GM12878 (cell line): ENCODE measurements at regions not wholly inside any gene's neighbourhood (a gene's known extent, or its start where the extent isn't known, plus 50 kb on each side); places are given as distances from the start of the nearest gene placed in this dataset.

Experiments
- ATAC-seq: fragments of 200-7000 bp; cut with Tn5 transposase; 3 replicates; pipeline ENCODE4 v1.9.1; 2020; ENCODE audit warnings: mild to moderate bottlenecking, moderate library complexity
- BruUV-seq: library from RNA; stranded (reverse); fragments of 400-500 nt; replicated peaks from 2 replicates; lab custom pipeline; 2021; lab: Mats Ljungman, UMichigan
- CTCF ChIA-PET: fragments of 300-600 bp; sonication (Branson Sonifier 250); formaldehyde crosslinking; extraction: SDS; loops from one replicate; lab custom pipeline; 2021; ENCODE audit warnings: inconsistent platforms; lab: Yijun Ruan, JAX
- POLR2A ChIA-PET: fragments of 350-600 bp; formaldehyde crosslinking; extraction: SDS; loops from one replicate; lab custom pipeline; 2021; ENCODE audit warnings: inconsistent platforms; lab: Charles Lee
- RAD21 ChIA-PET: fragments of 300-600 bp; sonication (Branson Sonifier 250); formaldehyde crosslinking; loops from one replicate; lab custom pipeline; 2023; ENCODE audit warnings: antibody characterized with exemption; ENCODE audit not compliant: unreplicated experiment; lab: Charles Lee
- SMC1A ChIA-PET: fragments of 300-600 bp; sonication (Branson Sonifier 250); formaldehyde crosslinking; loops from one replicate; lab custom pipeline; 2023; ENCODE audit not compliant: unreplicated experiment, uncharacterized antibody; lab: Charles Lee
- DNase-seq: peaks from one replicate; pipeline ENCODE4 v3.0.0-alpha.2; 2011; ENCODE audit warnings: low read depth, low spot score
- FAIRE-seq: peaks from 3 replicates; lab custom pipeline; 2011; peaks lifted over from hg19 to GRCh38; lab: Jason Lieb, UNC
- H2AFZ ChIP-seq: 2 replicates; pipeline ENCODE4 v1.6.0; 2011; ENCODE audit warnings: low read depth, low read length, control low read depth; ENCODE audit not compliant: control insufficient read depth
- H3K27ac ChIP-seq: 2 replicates; pipeline ENCODE4 v1.5.1; 2011; ENCODE audit warnings: control low read depth; ENCODE audit not compliant: control insufficient read depth, insufficient read depth
- H3K27me3 ChIP-seq, 2 experiments: replicated peaks in 1 of 2; 2 replicates each; pipeline versions ENCODE4 v1.6.0 to v1.6.1; 2011; ENCODE audit warnings: low read length in 1 of 2; ENCODE audit not compliant: control insufficient read depth in 2 of 2, insufficient read depth in 2 of 2
- H3K36me3 ChIP-seq, 2 experiments: 2 replicates each; pipeline ENCODE4 v1.5.1; 2011; ENCODE audit warnings: low read length in 1 of 2; ENCODE audit not compliant: control insufficient read depth in 2 of 2, insufficient read depth in 2 of 2
- H3K4me1 ChIP-seq: 2 replicates; pipeline ENCODE4 v1.6.1; 2011; ENCODE audit warnings: mild to moderate bottlenecking, low read length, moderate library complexity, mixed read lengths; ENCODE audit not compliant: control insufficient read depth, insufficient read depth
- H3K4me2 ChIP-seq: 2 replicates; pipeline ENCODE4 v1.6.0; 2011; ENCODE audit warnings: control low read depth; ENCODE audit not compliant: control insufficient read depth, insufficient read depth
- H3K4me3 ChIP-seq: fragments of 200-600 bp; sonication (generic); 2 replicates; pipeline ENCODE4 v1.5.1; 2016
- H3K79me2 ChIP-seq: 2 replicates; pipeline ENCODE4 v1.6.0; 2011; ENCODE audit warnings: low read length; ENCODE audit not compliant: control insufficient read depth, insufficient read depth
- H3K9ac ChIP-seq: 2 replicates; pipeline ENCODE4 v1.8.0; 2011; ENCODE audit warnings: low read length, control low read depth, mixed read lengths; ENCODE audit not compliant: control insufficient read depth, insufficient read depth
- H3K9me3 ChIP-seq: replicated peaks from 3 replicates; pipeline ENCODE4 v1.5.1; 2011; ENCODE audit warnings: mild to moderate bottlenecking, low read length; ENCODE audit not compliant: control insufficient read depth, insufficient read depth
- H4K20me1 ChIP-seq: 2 replicates; pipeline ENCODE4 v1.6.0; 2011; ENCODE audit not compliant: control insufficient read depth, insufficient read depth
- ASH2L ChIP-seq: fragments of 300-600, 200-600 bp; sonication (generic); IDR thresholded peaks from 2 replicates; pipeline ENCODE4 v1.6.1; 2017; ENCODE audit warnings: low read depth, mild to moderate bottlenecking, borderline replicate concordance
- CBFB ChIP-seq: IDR thresholded peaks from 2 replicates; pipeline ENCODE4 v1.6.1; 2016; ENCODE audit warnings: antibody characterized with exemption, low read depth
- CEBPZ ChIP-seq: fragments of 150-350 bp; IDR thresholded peaks from 2 replicates; pipeline ENCODE4 v1.6.1; 2016; ENCODE audit warnings: low read depth, low read length
- EZH2 ChIP-seq: IDR thresholded peaks from 2 replicates; pipeline ENCODE4 v1.6.1; 2012; ENCODE audit warnings: low read depth, mild to moderate bottlenecking, control low read depth, inconsistent platforms, low read length, borderline replicate concordance; ENCODE audit not compliant: control insufficient read depth
- IRF4 ChIP-seq: IDR thresholded peaks from 2 replicates; pipeline ENCODE4 v1.6.1; 2011; ENCODE audit warnings: low read depth, low read length
- RAD21 ChIP-seq: IDR thresholded peaks from 2 replicates; pipeline ENCODE4 v1.6.1; 2011; ENCODE audit warnings: mild to moderate bottlenecking, low read depth, low read length, moderate library complexity; ENCODE audit not compliant: insufficient read depth
- SMAD1 ChIP-seq: fragments of 450-650 bp; IDR thresholded peaks from 2 replicates; pipeline ENCODE4 v1.6.1; 2018; ENCODE audit warnings: mild to moderate bottlenecking, low read depth; ENCODE audit not compliant: partially characterized antibody
- YY1 ChIP-seq: IDR thresholded peaks from 2 replicates; pipeline ENCODE4 v1.6.1; 2011; ENCODE audit warnings: low read depth, mild to moderate bottlenecking, low read length
- ZNF217 ChIP-seq: fragments of 450-650 bp; IDR thresholded peaks from 2 replicates; pipeline ENCODE4 v1.6.1; 2017; ENCODE audit warnings: antibody characterized with exemption, mild to moderate bottlenecking
- ZNF687 ChIP-seq: fragments of 450-650 bp; IDR thresholded peaks from 2 replicates; pipeline ENCODE4 v1.6.1; 2017; ENCODE audit warnings: mild to moderate bottlenecking, moderate library complexity
- WGBS: methylation state at CpG from one replicate; pipeline ENCODE4 v1.1.6; 2016; ENCODE audit warnings: low lambda C conversion rate; ENCODE audit not compliant: insufficient replicate concordance, insufficient coverage; ENCODE audit errors: missing lambda C conversion rate; 5-methylcytosine and 5-hydroxymethylcytosine counted together
- in situ Hi-C: fragments of 300-500 bp; cut with MboI; formaldehyde crosslinking; loops from 9 replicates; pipeline ENCODE4 v1.14.3; 2018; ENCODE audit warnings: mixed read lengths
- intact Hi-C: fragments of 100-400 bp; cut with micrococcal nuclease; formaldehyde crosslinking; loops from one replicate; pipeline ENCODE4 v1.14.2; 2022; ENCODE audit not compliant: unreplicated experiment

GRCh38 chr13:34127523-34127922 lies 309.6 kb downstream of the RFC3 start:
- in situ Hi-C loops = no loop called here
- H2AFZ ChIP-seq = no peak overlapping the region
- ChIA-PET CTCF (no interaction called here), POLR2A (no interaction called here), SMC1A (no interaction called here), RAD21 (no interaction called here)
- no peak for ATAC-seq
- BruUV-seq = no TSS peak
- no peaks in the 10 kb centered on the region for H4K20me1 ChIP-seq
- no peaks in the 10 kb centered on the region for H3K4me1 ChIP-seq
- H3K4me3 ChIP-seq = no peak overlapping the region
- DNase-seq = no peak
- no peaks in the 10 kb centered on the region for H3K27me3 ChIP-seq
- H3K4me2 ChIP-seq = no peak overlapping the region
- no peaks in the 10 kb centered on the region for H3K79me2 ChIP-seq
- H3K36me3 ChIP-seq = no peaks in the 10 kb centered on the region
- no peaks in the 10 kb centered on the region for H3K9me3 ChIP-seq
- no peak for FAIRE-seq
- intact Hi-C loops = no loop called here
- H3K9ac ChIP-seq = no peak overlapping the region
- no peak for TF ChIP-seq RAD21
- H3K27ac ChIP-seq = no peak overlapping the region
- WGBS = 35% methylated on average over 4 of the region's 4 CpGs

DNA sequence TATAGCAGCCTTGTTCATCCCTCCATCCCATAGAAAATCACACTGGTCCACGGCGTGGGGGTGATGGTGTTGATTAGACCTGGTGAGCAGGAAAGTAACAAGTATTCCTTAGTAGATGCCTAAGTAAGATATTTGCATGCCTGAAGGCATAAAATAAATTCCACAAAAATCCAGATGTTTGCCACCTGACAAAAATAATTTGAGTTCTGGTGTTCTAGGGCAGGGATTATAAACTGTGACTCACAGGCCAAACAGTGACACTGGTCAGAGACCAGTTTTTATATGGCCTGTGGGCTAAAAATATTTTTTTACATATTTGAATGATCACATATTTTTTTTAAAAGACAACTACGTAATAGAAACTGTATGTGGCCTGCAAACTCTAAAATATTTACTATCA lies 310.7 kb downstream of the RFC3 start:
- RAD21 ChIA-PET = no interaction called here
- no peak for ATAC-seq
- Histone ChIP-seq H4K20me1 (no peaks in the 10 kb centered on the region), H3K79me2 (no peaks in the 10 kb centered on the region), H2AFZ (no peak overlapping the region), H3K9ac (no peak overlapping the region), H3K36me3 (no peaks in the 10 kb centered on the region), H3K4me2 (no peak overlapping the region), H3K4me3 (no peak overlapping the region), H3K27ac (no peak overlapping the region), H3K4me1 (no peaks in the 10 kb centered on the region), H3K9me3 (no peaks in the 10 kb centered on the region), H3K27me3 (no peaks in the 10 kb centered on the region)
- SMC1A ChIA-PET = no interaction called here
- CTCF ChIA-PET = no interaction called here
- DNase-seq = no peak
- in situ Hi-C loops (no loop called here), intact Hi-C loops (no loop called here)
- POLR2A ChIA-PET = no interaction called here
- WGBS = 9% methylated on average over 3 of the region's 3 CpGs
- no TSS peak for BruUV-seq
- FAIRE-seq = no peak
- no peak for TF ChIP-seq YY1
- TF ChIP-seq SMAD1 = no peak
- no peak for TF ChIP-seq EZH2
- no peak for TF ChIP-seq IRF4
- TF ChIP-seq CEBPZ = no peak
- no peak for TF ChIP-seq ZNF217
- no peak for TF ChIP-seq ZNF687
- TF ChIP-seq ASH2L = no peak
- TF ChIP-seq CBFB = no peak
